GM12878 (cell line): ENCODE measurements at regions not wholly inside any gene's neighbourhood (a gene's known extent, or its start where the extent isn't known, plus 50 kb on each side); places are given as distances from the start of the nearest gene placed in this dataset.

Source experiments
- BCL11A ChIP-seq: IDR thresholded peaks from 2 replicates; pipeline ENCODE4 v1.6.1; 2011; ENCODE audit warnings: low read depth, low read length
- EZH2 ChIP-seq: IDR thresholded peaks from 2 replicates; pipeline ENCODE4 v1.6.1; 2012; ENCODE audit warnings: low read depth, mild to moderate bottlenecking, control low read depth, inconsistent platforms, low read length, borderline replicate concordance; ENCODE audit not compliant: control insufficient read depth
- POLR2A ChIP-seq: IDR thresholded peaks from 2 replicates; pipeline ENCODE4 v1.6.1; 2011; ENCODE audit warnings: low read depth, mild to moderate bottlenecking, low read length
- YBX1 ChIP-seq: fragments of 450-650 bp; IDR thresholded peaks from 2 replicates; pipeline ENCODE4 v1.6.1; 2016; ENCODE audit warnings: antibody characterized with exemption
- TF ChIP-seq, protein P1 (sequence below): fragments of 450-650 bp; IDR thresholded peaks from 2 replicates; pipeline ENCODE4 v1.6.1; 2016; ENCODE audit warnings: mild to moderate bottlenecking

DNA sequence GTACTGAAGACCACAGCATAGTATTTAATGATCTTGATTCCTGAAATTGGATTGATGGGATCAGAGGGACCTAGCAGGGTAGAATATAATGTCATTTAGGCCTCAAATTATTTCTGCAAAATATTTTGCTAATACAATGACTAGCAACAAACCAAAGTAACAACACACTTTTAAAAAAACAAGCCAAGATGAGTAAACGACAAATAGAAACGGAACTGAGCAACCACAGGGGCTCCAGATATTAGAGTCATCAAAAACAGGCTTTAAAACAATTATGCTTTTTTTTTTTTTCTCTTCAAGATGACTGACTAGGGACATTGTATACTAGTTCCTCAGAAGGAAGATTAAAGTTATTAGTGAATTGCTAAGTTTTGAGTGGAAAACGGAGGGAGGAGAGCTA is 447.1 kb upstream of the MMADHC start:
- TF ChIP-seq EZH2 (no peak), BCL11A (0 out of 2 replicates have a peak, but pooled peaks have one; percentile 15), POLR2A (no peak), YBX1 (no peak)
- TF ChIP-seq, protein P1, sequence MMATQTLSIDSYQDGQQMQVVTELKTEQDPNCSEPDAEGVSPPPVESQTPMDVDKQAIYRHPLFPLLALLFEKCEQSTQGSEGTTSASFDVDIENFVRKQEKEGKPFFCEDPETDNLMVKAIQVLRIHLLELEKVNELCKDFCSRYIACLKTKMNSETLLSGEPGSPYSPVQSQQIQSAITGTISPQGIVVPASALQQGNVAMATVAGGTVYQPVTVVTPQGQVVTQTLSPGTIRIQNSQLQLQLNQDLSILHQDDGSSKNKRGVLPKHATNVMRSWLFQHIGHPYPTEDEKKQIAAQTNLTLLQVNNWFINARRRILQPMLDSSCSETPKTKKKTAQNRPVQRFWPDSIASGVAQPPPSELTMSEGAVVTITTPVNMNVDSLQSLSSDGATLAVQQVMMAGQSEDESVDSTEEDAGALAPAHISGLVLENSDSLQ, result no peak
